GM21526 (cell line): ENCODE measurements at regions not wholly inside any gene's neighbourhood (a gene's known extent, or its start where the extent isn't known, plus 50 kb on each side); places are given as distances from the start of the nearest gene placed in this dataset.
"Not testable (repeated sequence)": the region's sequence is repeated elsewhere in the genome, so short reads cannot be mapped to it uniquely, and the experiment has no call there.

Experiments
- ATAC-seq: cut with Tn5 transposase; IDR thresholded peaks from one replicate; pipeline ENCODE4 v1.9.1; 2021; ENCODE audit warnings: moderate library complexity; ENCODE audit not compliant: unreplicated experiment, low FRiP score

- no peak for ATAC-seq
These were observed 244.3 kb downstream of the GADD45G start for GRCh38 chr9:89849096-89849495.

- ATAC-seq: no peak
These were observed 245.3 kb downstream of the GADD45G start for GRCh38 chr9:89850153-89850552.

- no peak for ATAC-seq
These were observed 246.0 kb downstream of the GADD45G start for GRCh38 chr9:89850631-89851325.

DNA sequence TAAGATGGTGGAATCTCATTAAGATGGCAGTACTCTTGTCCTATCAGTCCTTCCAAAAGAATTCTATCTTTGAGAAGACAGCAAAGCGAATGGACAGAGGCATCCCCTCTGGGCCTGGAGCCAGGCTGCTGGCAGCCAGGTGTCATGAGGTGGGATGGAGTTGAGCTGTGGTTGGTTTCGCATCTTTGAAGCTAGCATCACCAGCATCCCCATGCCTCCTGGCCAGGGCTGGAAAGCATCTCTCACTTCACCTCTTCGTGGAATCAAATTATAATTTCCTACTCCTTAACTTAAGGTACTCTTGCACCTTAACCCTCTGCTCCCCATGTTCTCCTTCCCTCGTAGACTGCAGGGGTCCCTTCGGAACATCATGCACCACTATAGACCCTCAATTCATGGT lies 248.3 kb downstream of the GADD45G start:
- ATAC-seq: no peak

DNA sequence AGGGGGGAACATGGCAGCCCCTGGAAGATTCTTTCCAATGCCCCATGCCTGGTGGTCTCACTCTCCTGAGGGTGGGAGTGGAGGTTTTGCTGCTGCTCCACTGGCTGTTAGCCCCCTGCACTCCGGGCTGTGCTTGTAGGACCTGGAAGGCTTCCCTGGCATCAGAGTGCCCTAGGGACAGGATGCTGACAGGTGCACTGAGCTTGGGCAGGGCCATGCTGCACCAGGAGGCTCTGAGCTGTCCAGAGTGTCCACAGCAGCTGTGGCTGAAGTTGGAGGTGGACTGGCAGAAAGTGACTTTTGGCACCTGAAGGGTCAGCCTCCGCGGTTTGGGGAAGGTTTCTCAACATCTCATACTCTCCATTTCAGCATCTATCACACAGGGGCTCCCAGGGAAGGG lies 249.1 kb downstream of the GADD45G start:
- ATAC-seq: no peak

- ATAC-seq: no peak
These were observed 250.1 kb downstream of the GADD45G start for GRCh38 chr9:89854715-89855475.

DNA sequence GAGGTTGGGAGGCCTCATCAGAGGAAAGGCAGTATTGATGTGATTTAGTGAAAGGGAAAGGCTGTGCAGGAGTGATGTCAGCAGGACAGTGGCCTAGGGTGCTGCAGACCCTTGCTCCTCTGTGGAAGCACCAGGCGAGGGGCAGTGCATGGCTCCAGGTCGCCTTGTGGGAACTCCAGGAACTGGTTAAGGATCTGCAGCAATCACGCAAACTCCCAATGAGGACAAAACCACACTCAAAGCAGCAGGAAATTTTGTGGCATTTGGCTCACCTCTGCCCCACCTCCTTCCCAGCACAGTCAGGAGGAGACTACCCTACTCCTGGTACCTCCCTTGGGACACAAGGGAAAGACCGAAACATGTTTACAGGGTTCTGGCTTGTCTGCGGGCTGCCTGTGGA lies 251.5 kb downstream of the GADD45G start:
- not testable (repeated sequence) for ATAC-seq

DNA sequence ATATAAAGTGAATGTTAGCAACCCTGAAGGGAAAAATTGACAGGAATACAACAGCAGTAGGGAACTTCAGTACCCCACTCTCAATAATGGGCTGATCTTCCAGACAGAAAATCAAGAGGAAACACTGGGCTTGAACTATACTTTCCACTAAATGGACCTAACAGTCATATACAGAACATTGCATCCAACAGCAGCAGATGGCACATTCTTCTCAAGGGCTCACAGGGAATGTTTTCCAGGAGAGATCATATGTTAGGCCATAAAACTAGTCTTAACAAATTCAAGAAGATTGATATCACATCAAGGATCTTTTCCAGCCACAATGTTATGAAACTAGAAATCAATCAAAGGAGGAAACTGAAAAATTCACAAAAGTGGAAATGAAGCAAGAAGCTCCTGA lies 252.1 kb downstream of the GADD45G start:
- not testable (repeated sequence) for ATAC-seq

- not testable (repeated sequence) for ATAC-seq
These were observed 255.0 kb downstream of the GADD45G start for GRCh38 chr9:89859842-89860241.

GRCh38 chr9:89861371-89861770 lies 256.6 kb downstream of the GADD45G start:
- not testable (repeated sequence) for ATAC-seq

DNA sequence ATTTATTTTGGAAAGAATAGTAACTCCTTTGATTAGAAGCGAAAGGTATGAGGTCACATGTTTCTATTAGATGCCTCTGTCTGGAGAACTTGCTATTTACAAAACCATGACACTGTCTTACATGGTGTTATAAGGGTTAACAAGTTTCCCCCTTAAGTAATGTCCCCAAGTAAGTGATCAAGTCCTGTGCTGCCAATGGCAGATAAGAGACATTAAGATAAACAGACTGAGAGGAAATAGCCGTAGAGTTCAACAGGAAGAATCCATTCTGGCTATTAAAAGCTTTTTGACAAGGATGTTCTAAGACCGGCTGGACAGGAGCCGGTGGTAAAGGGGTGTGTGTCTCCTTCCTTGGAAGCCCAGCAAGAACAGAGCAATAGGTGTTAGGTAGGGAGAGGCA lies 257.5 kb downstream of the GADD45G start:
- ATAC-seq: no peak

- no peak for ATAC-seq
These were observed 258.3 kb downstream of the GADD45G start for GRCh38 chr9:89863141-89863540.

GRCh38 chr9:89863837-89864236 lies 259.0 kb downstream of the GADD45G start:
- ATAC-seq: no peak

DNA sequence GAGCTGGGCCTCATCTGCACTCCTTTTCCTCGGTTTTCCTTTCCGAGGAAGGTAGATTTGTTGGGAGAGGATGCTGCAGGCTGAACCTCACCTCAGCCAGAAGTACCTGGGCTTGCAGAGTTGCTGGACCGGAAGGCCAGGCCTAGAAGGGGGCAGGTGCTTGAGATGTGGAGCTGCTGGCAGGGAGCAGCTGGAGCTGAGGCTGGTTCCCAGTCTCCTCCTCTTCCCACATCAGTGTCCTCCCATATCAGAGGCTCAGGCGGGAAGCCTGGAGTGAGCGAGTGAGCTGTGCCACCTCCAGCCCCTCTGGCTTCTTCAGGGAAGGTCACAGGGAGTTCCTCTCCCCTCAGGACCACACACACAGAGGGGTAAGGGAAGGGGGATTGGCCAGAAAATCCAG lies 259.4 kb downstream of the GADD45G start:
- ATAC-seq: no peak

DNA sequence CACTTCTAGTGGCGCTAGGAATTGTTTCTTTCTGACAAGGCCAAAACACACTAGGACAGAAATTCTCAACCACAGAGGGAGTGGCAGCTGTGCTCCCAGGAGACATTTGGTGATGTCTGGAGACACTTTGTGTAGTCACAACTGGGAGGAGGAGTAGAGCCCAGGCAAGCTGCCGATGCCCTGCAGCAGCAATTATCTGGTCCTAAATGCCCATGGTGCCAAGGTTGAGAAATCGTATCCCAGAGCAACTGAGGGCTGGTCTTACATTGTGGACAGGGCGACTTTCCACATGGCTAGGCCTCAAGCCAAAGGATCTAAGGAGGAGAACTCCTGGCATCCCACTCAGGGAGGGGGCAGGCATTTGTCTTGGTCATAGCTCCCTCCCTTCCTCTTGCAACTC lies 259.9 kb downstream of the GADD45G start:
- ATAC-seq: no peak

DNA sequence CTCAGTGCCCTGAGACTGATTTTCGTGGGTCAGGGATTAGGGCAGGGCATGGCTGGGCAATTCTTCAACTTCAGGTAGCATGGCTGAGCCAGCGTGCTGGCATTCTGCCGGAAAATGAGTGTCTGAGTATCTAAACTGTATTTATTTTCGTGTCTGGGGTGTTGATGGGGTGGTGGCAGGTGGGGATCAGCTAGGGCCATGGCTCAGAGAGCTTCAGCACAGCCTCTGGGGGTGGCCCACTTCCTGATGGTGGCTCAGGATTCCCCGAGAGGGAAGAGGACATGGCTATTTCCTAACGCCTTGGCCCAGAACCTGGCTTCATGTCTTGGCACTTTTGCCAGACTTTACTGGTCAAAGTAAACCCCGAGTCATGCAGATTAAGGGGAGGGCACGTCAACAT lies 260.5 kb downstream of the GADD45G start:
- no peak for ATAC-seq

GRCh38 chr9:89865981-89866380 lies 261.2 kb downstream of the GADD45G start:
- ATAC-seq: no peak

- ATAC-seq: no peak
These were observed 261.9 kb downstream of the GADD45G start for GRCh38 chr9:89866701-89867100.

GRCh38 chr9:89868100-89868499 lies 263.3 kb downstream of the GADD45G start:
- no peak for ATAC-seq

GRCh38 chr9:89869793-89870580 lies 265.2 kb downstream of the GADD45G start:
- no peak for ATAC-seq

DNA sequence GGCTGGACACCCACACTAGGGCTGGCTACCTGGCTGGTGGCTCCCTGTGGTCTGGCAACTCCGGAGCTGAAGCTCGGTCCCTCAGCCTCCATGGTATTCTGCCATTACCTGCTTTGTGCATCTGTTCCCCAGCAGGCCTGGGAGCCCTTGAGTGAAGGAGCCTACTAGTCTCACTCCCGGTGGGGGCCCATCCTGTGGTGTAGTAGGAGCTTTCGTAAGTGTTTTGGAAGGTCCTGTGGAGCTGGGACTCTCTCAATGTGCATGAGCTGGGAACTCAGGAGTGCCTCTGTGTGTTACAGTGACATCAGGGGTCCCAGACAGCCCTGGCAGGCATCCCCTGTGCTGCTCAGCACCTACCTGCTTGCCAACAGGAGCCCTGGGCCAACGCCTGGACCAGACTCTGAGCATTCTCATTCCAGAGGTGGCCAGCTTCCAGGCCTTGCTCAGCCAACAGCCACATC lies 267.1 kb downstream of the GADD45G start:
- no peak for ATAC-seq
